SK-N-SH (cell line): ENCODE measurements at regions not wholly inside any gene's neighbourhood (a gene's known extent, or its start where the extent isn't known, plus 50 kb on each side); places are given as distances from the start of the nearest gene placed in this dataset.

Source experiments
- CTCF ChIA-PET: fragments of 300-600, 350-600 bp; formaldehyde crosslinking; extraction: SDS; loops from one replicate; lab custom pipeline; 2021; lab: Yijun Ruan, JAX
- POLR2A ChIA-PET: fragments of 350-600 bp; sonication (Branson Sonifier 250); formaldehyde crosslinking; extraction: SDS; loops from one replicate; lab custom pipeline; 2020; ENCODE audit warnings: antibody characterized with exemption, inconsistent platforms; lab: Yijun Ruan, JAX
- DNase-seq: peaks from one replicate; pipeline ENCODE4 v3.0.0; 2012
- H2AFZ ChIP-seq: fragments of 200-600 bp; sonication (generic); 2 replicates; pipeline ENCODE4 v1.8.1; 2016; ENCODE audit warnings: antibody characterized with exemption, mild to moderate bottlenecking, low read depth
- H3F3A ChIP-seq: fragments of 200-600 bp; sonication (generic); replicated peaks from 2 replicates; pipeline ENCODE3; 2016; ENCODE audit warnings: antibody characterized with exemption, mild to moderate bottlenecking; ENCODE audit not compliant: insufficient read depth
- H3K27ac ChIP-seq, 2 experiments: fragments of 200-500 bp in 1 of 2; fragments of 200-600 bp in 1 of 2; sonication (Bioruptor generic) in 1 of 2; sonication (generic), shearing (Covaris generic) in 1 of 2; 2 replicates each; pipeline versions ENCODE4 v1.5.1 to v1.6.1; 2014 to 2016; ENCODE audit warnings: low read depth in 2 of 2, inconsistent platforms in 1 of 2, low read length in 1 of 2, mild to moderate bottlenecking in 1 of 2, mixed read lengths in 1 of 2
- H3K27me3 ChIP-seq: fragments of 200-600 bp; sonication (generic), shearing (Covaris generic); 2 replicates; pipeline ENCODE4 v1.6.1; 2016; ENCODE audit warnings: mixed run types; ENCODE audit not compliant: insufficient read depth
- H3K36me3 ChIP-seq, 2 experiments: fragments of 200-500 bp in 1 of 2; fragments of 200-600 bp in 1 of 2; sonication (Bioruptor generic) in 1 of 2; sonication (generic) in 1 of 2; replicated peaks in 1 of 2; 2 replicates each; pipeline versions ENCODE3 to v1.5.1; 2014 to 2016; ENCODE audit warnings: low read length in 1 of 2, mild to moderate bottlenecking in 1 of 2; ENCODE audit not compliant: insufficient read depth in 2 of 2, control insufficient read depth in 1 of 2
- H3K4me1 ChIP-seq, 2 experiments: fragments of 200-500 bp in 1 of 2; fragments of 200-600 bp in 1 of 2; sonication (Bioruptor generic) in 1 of 2; sonication (generic), shearing (Covaris generic) in 1 of 2; 2 replicates each; pipeline versions ENCODE4 v1.5.1 to v1.6.1; 2014 to 2016; ENCODE audit warnings: low read depth in 1 of 2, low read length in 1 of 2, mixed run types in 1 of 2; ENCODE audit not compliant: insufficient read depth in 2 of 2, control insufficient read depth in 1 of 2
- H3K4me2 ChIP-seq: fragments of 200-600 bp; sonication (generic), shearing (Covaris generic); 2 replicates; pipeline ENCODE4 v1.6.1; 2017; ENCODE audit warnings: mixed run types
- H3K4me3 ChIP-seq, 2 experiments: fragments of 200-500 bp in 1 of 2; fragments of 200-600 bp in 1 of 2; sonication (Bioruptor generic) in 1 of 2; sonication (generic), shearing (Covaris generic) in 1 of 2; 2 replicates each; pipeline versions ENCODE4 v1.5.1 to v1.8.1; 2014 to 2016; ENCODE audit warnings: low read depth in 2 of 2, inconsistent platforms in 1 of 2, low read length in 1 of 2, mild to moderate bottlenecking in 1 of 2, mixed read lengths in 1 of 2, moderate library complexity in 1 of 2
- H3K79me2 ChIP-seq: fragments of 200-600 bp; sonication (generic); 2 replicates; pipeline ENCODE4 v1.8.1; 2017; ENCODE audit warnings: mild to moderate bottlenecking; ENCODE audit not compliant: insufficient read depth
- H3K9ac ChIP-seq: fragments of 200-600 bp; sonication (generic); 2 replicates; pipeline ENCODE4 v1.6.1; 2017; ENCODE audit warnings: mixed run types
- H3K9me2 ChIP-seq: fragments of 200-600 bp; sonication (generic); 2 replicates; pipeline ENCODE4 v1.6.1; 2017; ENCODE audit warnings: mixed run types
- H3K9me3 ChIP-seq: fragments of 200-600 bp; sonication (generic); 2 replicates; pipeline ENCODE4 v1.6.1; 2017; ENCODE audit warnings: mixed run types, mild to moderate bottlenecking, moderate library complexity
- H4K20me1 ChIP-seq: fragments of 200-600 bp; sonication (generic); 2 replicates; pipeline ENCODE4 v1.6.1; 2017; ENCODE audit warnings: mild to moderate bottlenecking, mixed run types; ENCODE audit not compliant: insufficient read depth
- CHD2 ChIP-seq: fragments of 150-350 bp; IDR thresholded peaks from 2 replicates; pipeline ENCODE4 v1.6.1; 2018; ENCODE audit warnings: low read length; ENCODE audit not compliant: partially characterized antibody
- CTCF ChIP-seq: fragments of 200-600 bp; sonication (generic); IDR thresholded peaks from 2 replicates; pipeline ENCODE4 v1.6.1; 2017; ENCODE audit warnings: antibody characterized with exemption, mild to moderate bottlenecking, moderate library complexity
- ELF1 ChIP-seq: IDR thresholded peaks from 2 replicates; pipeline ENCODE4 v1.4.0; 2012
- EP300 ChIP-seq, 2 experiments: IDR thresholded peaks; 2 replicates each; pipeline versions ENCODE4 v1.4.0 to v1.6.1; 2012; ENCODE audit warnings: borderline replicate concordance in 1 of 2, low read depth in 1 of 2, low read length in 1 of 2
- FOSL2 ChIP-seq: IDR thresholded peaks from 2 replicates; pipeline ENCODE4 v1.4.0; 2012; ENCODE audit warnings: low read depth, mild to moderate bottlenecking, moderate library complexity, borderline replicate concordance
- FOXM1 ChIP-seq: IDR thresholded peaks from 2 replicates; pipeline ENCODE4 v1.4.0; 2012; ENCODE audit warnings: low read depth, mild to moderate bottlenecking
- GABPA ChIP-seq: IDR thresholded peaks from 2 replicates; pipeline ENCODE4 v1.4.0; 2012; ENCODE audit warnings: low read depth, mild to moderate bottlenecking
- JUND ChIP-seq: IDR thresholded peaks from 2 replicates; pipeline ENCODE4 v1.4.0; 2012
- NRF1 ChIP-seq: IDR thresholded peaks from 2 replicates; pipeline ENCODE4 v1.6.1; 2012; ENCODE audit warnings: low read depth, mild to moderate bottlenecking, low read length
- PBX3 ChIP-seq: IDR thresholded peaks from 2 replicates; pipeline ENCODE4; 2012
- POLR2AphosphoS5 ChIP-seq: IDR thresholded peaks from 2 replicates; pipeline ENCODE4 v1.6.1; 2012; ENCODE audit warnings: low read depth, low read length
- RCOR1 ChIP-seq: fragments of 150-350 bp; IDR thresholded peaks from 2 replicates; pipeline ENCODE4 v1.6.1; 2017; ENCODE audit warnings: antibody characterized with exemption, low read length
- RXRA ChIP-seq: IDR thresholded peaks from 2 replicates; pipeline ENCODE4 v1.4.0; 2012; ENCODE audit warnings: low read depth, mild to moderate bottlenecking, borderline replicate concordance
- TAF1 ChIP-seq: IDR thresholded peaks from 2 replicates; pipeline ENCODE4 v1.6.1; 2012; ENCODE audit warnings: low read depth, mild to moderate bottlenecking, low read length, moderate library complexity, borderline replicate concordance
- YY1 ChIP-seq: IDR thresholded peaks from 2 replicates; pipeline ENCODE4 v1.4.0; 2012; ENCODE audit warnings: low read depth, mild to moderate bottlenecking
- ZBTB33 ChIP-seq: IDR thresholded peaks from 2 replicates; pipeline ENCODE4 v1.4.0; 2012; ENCODE audit warnings: low read depth, borderline replicate concordance
- WGBS: methylation state at CpG from one replicate; pipeline ENCODE4 v1.1.6; 2017; ENCODE audit warnings: low lambda C conversion rate; 5-methylcytosine and 5-hydroxymethylcytosine counted together

GRCh38 chr20:40159276-40159675, 529.8 kb downstream of the MAFB start:
- Histone ChIP-seq H3K27ac (no peak overlapping the region), H3K9me3 (no peaks in the 10 kb centered on the region), H2AFZ (no peak overlapping the region), H3K9ac (no peak overlapping the region), H3F3A (no peaks in the 10 kb centered on the region), H3K27me3 (no peaks in the 10 kb centered on the region; the same call in 1 of the 2 replicates), H3K9me2 (no peaks in the 10 kb centered on the region), H3K4me1 (no peaks in the 10 kb centered on the region), H3K4me2 (no peak overlapping the region), H4K20me1 (no peaks in the 10 kb centered on the region), H3K79me2 (no peaks in the 10 kb centered on the region), H3K4me3 (no peak overlapping the region), H3K36me3 (no peaks in the 10 kb centered on the region)
- ChIA-PET CTCF (interaction anchor here (0.7 to 3.5 kb wide), 8 partner anchors 9 to 530 kb away, joined by 3 to 20 read pairs (median 4); partner anchors contain the start of gene MAFB), POLR2A (no interaction called here)
- no peak for DNase-seq
- TF ChIP-seq ZBTB33 (no peak), JUND (no peak), RCOR1 (no peak), CTCF (no peak), RXRA (no peak), PBX3 (no peak), EP300 (IDR thresholded peaks at IDR 0.05; ENCODE audit: borderline replicate concordance in 1 of 2, low read depth in 1 of 2, low read length in 1 of 2) (no peak), TAF1 (no peak), ELF1 (no peak), YY1 (no peak), GABPA (no peak), POLR2AphosphoS5 (no peak)
- WGBS, result 47% methylated on average over 5 of the region's 5 CpGs

DNA sequence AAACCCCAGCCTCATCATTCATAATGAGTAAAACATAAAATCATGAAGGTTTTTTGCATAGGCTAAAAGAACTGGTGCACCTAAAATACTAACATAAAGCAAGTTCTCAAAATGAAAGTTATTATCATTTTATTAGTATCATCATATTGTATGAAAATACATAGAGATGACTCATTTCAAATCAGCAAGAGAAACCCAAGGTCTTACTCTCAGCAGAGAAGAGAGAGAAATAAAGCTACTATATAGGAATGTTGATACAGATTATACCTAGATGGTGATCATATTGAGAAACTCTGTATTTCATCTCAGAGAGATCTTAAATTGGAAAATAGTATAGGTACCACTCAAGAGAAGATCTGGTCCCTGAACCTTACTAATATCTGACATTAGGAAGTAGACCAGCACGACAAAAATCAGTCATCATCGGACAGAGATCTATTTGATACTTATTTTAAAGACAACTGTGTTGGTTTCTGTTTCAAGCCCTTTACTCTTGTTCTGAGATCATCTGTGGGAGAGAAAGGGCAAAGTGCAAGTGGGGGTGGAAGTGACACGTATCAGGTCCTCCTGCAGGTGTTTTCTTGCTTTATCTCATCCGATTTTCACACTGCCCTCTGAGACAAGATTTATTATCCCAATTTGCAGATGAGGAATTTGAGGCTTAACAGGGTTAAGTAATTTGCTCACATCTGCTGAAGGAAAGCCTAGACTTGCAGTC, 532.3 kb downstream of the MAFB start:
- H3K27me3 ChIP-seq, result no peaks in the 10 kb centered on the region; the same call in 1 of the 2 replicates
- 23% methylated on average over 4 of the region's 4 CpGs for WGBS
- TF ChIP-seq FOSL2 (no peak), GABPA (no peak), FOXM1 (no peak), ELF1 (no peak), TAF1 (no peak), YY1 (no peak), CHD2 (no peak), NRF1 (no peak)
- TF ChIP-seq, all 33 proteins: peak for 0
- no peak overlapping the region for H3K27ac ChIP-seq
- no peaks in the 10 kb centered on the region for H3F3A ChIP-seq
- ChIA-PET CTCF (no interaction called here), POLR2A (no interaction called here)
- H4K20me1 ChIP-seq, result no peaks in the 10 kb centered on the region
- no peaks in the 10 kb centered on the region for H3K36me3 ChIP-seq
- no peak overlapping the region for H2AFZ ChIP-seq
- no peaks in the 10 kb centered on the region for H3K79me2 ChIP-seq
- no peaks in the 10 kb centered on the region for H3K9me2 ChIP-seq
- DNase-seq, result no peak
- no peaks in the 10 kb centered on the region for H3K9me3 ChIP-seq
- H3K4me1 ChIP-seq, result no peaks in the 10 kb centered on the region
- no peak overlapping the region for H3K9ac ChIP-seq
- no peak overlapping the region for H3K4me3 ChIP-seq
- H3K4me2 ChIP-seq, result no peak overlapping the region
